GM21717 (cell line): ENCODE measurements at regions not wholly inside any gene's neighbourhood (a gene's known extent, or its start where the extent isn't known, plus 50 kb on each side); places are given as distances from the start of the nearest gene placed in this dataset.

Source experiments
- ATAC-seq: cut with Tn5 transposase; IDR thresholded peaks from one replicate; pipeline ENCODE4 v1.9.1; 2021; ENCODE audit warnings: mild to moderate bottlenecking, moderate library complexity; ENCODE audit not compliant: unreplicated experiment

GRCh38 chr21:24829397-24829796 is 777.9 kb downstream of the MRPL39 start:
- no peak for ATAC-seq

GRCh38 chr21:24826822-24827221 is 780.5 kb downstream of the MRPL39 start:
- no peak for ATAC-seq

DNA sequence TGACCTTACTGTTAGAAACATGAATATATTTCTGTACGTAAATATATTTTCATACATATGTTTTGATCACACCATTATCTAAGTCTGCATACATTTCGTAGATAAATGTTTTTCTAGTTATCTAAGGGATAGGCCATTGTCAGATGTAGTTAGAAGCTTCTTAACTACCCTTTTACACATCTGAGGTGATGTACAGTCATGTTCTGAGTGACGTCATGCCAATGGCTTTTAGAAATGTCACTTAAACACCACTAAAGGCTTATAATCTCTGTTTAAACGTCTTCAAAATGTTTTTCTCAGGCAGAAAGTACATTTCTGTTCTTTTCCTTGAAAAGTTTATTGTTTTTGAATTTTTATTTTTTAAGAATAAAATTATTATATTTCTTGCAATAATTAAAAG is 781.9 kb downstream of the MRPL39 start:
- ATAC-seq, result no peak

- no peak for ATAC-seq
Measured at GRCh38 chr21:24824209-24824608, 783.1 kb downstream of the MRPL39 start.

DNA sequence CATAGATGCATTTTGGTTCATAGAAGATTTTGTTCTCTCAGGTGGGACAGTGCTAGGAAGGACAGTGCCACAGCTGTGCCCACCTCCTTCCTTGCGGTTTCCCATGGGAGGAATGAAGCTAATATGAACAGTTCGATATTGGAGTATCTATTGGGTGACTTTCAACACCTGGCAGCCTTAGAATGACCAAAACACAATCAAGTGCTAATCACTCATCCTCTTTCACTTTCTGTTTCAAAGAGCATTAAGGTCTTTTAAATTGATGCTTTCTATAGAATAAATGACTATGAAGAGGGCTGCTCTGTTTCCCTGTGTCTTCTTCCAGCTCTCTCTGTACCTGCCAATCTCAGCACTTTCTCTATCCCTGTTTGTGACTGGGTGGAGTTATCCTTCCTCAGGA is 784.0 kb downstream of the MRPL39 start:
- ATAC-seq, result peak; percentile 59

GRCh38 chr21:24785033-24785432 is 822.2 kb downstream of the MRPL39 start:
- no peak for ATAC-seq

DNA sequence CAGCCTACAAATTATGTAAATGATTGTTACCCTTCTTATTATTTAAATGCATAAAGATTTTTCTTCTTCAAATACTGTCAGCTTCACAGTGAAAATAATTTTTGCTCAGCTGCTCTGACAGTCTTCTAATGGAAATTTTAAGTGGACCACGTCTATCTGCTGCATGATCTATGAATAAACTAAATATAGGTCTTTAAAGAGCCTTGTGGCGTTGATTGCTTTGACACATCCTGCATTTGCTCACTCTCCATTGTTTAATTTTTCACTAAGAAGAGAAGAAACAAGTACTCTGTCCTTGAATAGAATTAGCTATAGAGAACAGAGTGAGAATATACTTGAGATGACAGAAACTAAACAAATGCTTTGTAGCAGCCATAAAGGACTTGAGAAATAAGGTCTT is 826.1 kb downstream of the MRPL39 start:
- no peak for ATAC-seq

DNA sequence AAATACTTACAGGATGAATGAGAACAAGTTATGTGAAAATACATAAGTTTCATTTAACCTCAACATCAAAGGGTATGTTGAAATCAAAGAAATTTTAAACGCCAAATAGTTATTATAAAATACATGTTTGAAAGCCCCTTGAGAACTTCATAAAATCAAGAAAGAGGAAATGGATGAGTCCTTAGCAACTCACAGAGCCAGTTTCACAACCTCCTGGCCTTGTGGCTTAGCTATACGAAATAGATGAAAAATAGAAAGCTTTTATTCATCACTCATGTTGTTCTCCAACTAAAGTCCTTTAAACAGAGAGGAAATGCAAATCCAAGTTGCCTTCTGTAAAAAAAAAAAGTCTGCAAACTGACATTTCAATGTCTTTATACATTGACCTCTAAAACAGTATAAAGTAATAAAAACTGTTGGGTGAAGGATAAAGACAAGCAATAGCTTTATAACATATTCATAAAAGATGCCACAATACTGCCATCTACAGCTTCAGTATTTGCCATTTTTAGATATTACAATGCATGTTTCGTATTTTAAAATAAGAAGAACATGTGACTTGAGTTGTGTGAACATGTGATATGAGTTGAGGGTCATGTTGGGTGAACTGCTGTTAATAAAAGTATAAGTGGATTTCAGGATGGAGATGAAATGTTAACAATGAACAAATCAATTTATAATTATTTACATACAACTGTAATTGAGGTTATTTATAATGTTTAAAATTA is 847.8 kb downstream of the MRPL39 start:
- no peak for ATAC-seq

DNA sequence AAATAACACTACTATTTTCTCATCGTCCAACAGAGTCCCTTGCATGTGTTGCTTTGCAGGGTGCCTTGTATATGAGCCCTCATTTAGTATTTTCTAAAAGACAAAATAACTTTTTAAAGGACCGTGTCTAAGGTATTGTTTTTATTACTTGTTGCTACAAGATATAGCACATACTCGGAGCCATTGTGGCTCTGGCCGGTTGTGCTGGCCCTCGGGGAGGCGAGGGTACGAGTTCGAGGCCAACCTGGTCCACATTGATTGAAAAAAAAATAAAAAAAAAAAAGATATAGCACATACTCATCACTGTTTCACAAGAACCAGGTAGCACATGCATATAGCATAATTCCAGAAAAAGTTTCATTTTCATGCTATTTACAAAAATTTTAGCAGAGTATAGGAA is 869.2 kb downstream of the MRPL39 start:
- no peak for ATAC-seq

DNA sequence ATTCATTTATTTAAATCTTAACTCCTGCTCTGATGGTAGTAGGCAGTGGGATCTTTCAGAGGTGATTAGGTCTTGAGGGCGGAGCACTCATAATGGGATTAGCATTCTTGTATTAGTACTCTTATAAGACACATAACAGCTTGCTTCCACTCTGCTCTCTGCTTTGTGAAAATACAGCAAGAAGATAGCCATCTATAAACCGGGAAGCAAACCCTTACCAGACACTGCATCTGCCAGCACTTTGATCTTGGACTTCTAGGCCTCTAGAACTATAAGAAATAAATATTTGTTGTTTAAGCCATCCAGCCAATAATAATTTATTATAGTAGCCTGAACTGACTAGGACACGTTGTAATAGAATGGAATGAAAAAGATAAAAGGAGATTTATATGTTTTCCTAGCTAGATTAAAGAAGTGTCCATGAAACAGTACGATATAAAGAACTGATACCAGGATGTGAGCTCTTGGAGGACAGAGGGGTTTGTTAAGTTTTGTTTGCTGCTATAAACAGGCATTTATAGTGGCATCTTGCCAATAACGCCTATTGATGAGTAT is 869.9 kb downstream of the MRPL39 start:
- ATAC-seq, result no peak

GRCh38 chr21:24730661-24731060 is 876.6 kb downstream of the MRPL39 start:
- no peak for ATAC-seq

- no peak for ATAC-seq
Measured at GRCh38 chr21:24729568-24729967, 877.7 kb downstream of the MRPL39 start.

- no peak for ATAC-seq
Measured at GRCh38 chr21:24727803-24728440, 879.4 kb downstream of the MRPL39 start.

GRCh38 chr21:24716281-24716918 is 890.9 kb downstream of the MRPL39 start:
- ATAC-seq, result no peak

- ATAC-seq, result no peak
Measured at GRCh38 chr21:24714646-24715200, 892.6 kb downstream of the MRPL39 start.

- no peak for ATAC-seq
Measured at GRCh38 chr21:24705201-24705600, 902.1 kb downstream of the MRPL39 start.

DNA sequence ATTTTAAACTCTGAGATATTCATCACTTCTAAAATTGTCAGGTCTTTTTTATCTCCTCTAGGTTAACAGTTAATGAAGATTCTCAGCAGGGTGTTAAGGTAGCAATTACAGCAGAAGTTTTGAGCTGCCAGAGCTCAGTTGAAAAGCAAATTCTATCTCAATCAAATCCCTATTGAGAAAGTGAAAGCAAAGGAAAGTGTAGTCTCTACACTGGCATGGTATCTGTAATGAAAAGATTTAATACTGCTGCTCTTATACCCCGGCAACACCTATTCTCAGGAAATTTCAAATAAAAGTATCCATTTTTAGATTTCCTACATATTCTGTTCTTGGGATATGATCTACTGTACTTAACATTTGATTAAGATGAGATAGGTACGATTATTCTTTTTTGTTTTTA is 913.5 kb downstream of the MRPL39 start:
- no peak for ATAC-seq

DNA sequence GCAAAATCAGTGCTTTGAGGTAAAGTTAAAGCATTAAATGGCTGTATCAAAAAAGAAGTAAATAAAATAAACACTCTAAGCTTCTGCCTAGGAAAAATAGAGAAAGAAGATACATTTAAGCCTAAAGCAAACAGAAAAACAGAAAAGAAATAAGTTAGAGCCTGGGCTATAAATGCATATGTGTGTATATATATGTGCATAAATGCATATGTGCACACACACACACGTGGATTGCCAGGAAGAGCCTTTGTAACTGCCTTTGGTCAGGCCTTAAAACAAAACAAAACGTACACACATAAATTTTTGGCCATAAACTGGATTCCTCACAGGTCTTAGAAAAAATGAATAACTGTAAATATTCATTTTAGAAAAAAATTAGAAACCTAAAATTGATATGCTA is 925.8 kb downstream of the MRPL39 start:
- ATAC-seq, result no peak

GRCh38 chr21:24671901-24672300 is 935.4 kb downstream of the MRPL39 start:
- ATAC-seq, result no peak

DNA sequence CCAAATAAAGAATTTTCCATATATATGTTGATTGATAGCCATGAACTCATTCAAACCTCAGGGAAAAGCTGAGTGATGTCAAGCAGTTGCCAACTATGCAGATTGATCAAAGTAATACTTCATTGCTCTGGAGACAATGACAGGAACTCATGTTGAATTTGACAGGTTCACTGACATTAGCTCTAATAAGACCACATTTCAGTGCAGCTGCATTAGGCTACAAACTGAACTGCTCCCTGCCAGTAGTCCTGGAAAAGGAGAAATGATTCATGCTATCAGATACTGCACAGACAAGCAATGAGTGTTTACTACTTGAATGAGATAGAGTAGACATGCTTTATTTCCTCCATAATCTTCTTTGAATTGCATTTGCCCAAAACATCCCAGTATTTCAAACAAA is 948.4 kb downstream of the MRPL39 start:
- ATAC-seq, result no peak

GRCh38 chr21:24658026-24658425 is 949.3 kb downstream of the MRPL39 start:
- no peak for ATAC-seq

- no peak for ATAC-seq
Measured at GRCh38 chr21:24649691-24650090, 957.6 kb downstream of the MRPL39 start.
